NCI-H446 treated with DMSO at 0.1 percent for 48 hours (cell line): ENCODE measurements at regions not wholly inside any gene's neighbourhood (a gene's known extent, or its start where the extent isn't known, plus 50 kb on each side); places are given as distances from the start of the nearest gene placed in this dataset.

Experiments
- DNase-seq: peaks from one replicate; lab custom pipeline; 2025; lab: John Stamatoyannopoulos, UW

GRCh38 chr20:60430516-60431001 is 472.3 kb downstream of the CDH26 start:
- no peak for DNase-seq

DNA sequence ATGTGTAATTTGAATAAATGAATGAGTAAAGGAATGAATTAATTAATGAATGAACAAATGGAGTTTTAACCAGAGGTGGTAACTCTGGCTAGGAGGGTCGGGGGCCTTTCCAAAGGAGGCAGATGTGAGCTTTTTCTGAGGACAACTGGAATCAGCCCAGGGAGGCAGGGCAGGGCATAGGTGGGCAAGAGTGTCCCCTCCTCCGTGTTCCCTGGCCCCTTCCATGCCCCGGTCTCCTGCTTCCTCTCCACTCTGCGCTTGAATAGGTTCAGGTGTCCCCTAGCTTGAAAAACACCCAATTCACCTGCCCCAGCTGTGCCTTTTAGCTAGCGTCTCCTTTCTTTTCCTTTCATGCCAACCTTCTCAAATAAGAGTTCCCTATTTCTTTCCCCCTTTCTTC is 473.1 kb downstream of the CDH26 start:
- DNase-seq = no peak

DNA sequence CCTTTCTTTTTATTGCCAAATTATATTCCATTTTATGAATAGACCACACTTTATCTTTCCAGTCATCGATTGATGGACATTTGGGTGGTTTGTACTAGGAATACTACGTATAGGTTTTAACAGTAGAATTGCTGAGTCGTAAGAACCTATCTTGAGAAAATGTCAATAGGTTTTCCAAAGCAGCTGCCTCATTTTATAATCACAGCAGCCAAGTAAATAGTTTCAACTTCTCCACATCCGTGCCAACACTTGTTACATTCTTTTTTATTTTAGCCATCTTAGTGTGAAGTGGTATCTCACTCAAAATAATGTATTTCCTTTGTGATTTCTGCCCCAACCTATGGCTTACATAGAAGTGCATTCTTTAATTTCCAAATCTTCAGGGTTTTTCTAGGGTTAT is 479.2 kb downstream of the CDH26 start:
- no peak for DNase-seq

GRCh38 chr20:60446267-60447111 is 488.3 kb downstream of the CDH26 start:
- DNase-seq = no peak

DNA sequence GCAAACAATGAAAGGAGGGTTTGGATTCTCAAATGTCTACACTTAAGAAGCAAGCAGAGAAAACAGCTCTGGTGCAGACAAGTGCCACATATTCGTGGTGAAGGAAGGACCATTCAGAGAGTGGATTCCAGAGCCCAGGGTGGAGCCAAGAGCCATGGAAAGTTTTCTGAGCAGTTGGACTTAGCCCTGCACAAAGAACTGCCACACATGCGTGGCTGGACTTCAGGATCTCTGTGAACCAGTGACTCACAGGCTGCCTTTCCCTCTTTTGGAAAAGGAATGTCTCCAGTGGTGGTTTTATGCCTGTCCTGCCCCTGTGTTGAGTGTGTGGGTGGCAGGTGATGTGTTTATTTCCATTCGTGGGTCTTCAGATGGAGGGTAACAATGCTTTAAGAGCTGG is 489.5 kb downstream of the CDH26 start:
- DNase-seq = no peak

- no peak for DNase-seq
These were observed 495.4 kb downstream of the CDH26 start for GRCh38 chr20:60453388-60454246.

GRCh38 chr20:60454491-60454890 is 496.3 kb downstream of the CDH26 start:
- DNase-seq = no peak

DNA sequence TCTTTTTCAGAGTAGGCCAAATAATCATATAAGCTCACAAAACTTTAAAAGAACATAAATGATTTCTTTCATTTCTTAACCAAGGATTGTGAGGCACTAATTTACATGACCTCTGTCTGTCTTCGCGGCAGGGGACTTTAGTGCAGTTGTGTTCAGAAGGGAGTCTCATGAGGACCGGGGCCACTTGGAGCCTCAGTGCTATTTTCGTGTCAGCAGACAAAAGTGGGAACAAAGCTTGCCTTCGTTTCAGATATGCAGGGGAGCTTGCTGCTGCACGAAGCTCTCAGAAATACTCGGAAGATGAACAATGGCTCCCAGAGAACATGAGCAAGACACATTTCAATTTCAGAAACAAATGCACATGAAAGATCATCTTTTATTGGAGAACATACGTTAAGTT is 497.0 kb downstream of the CDH26 start:
- no peak for DNase-seq

DNA sequence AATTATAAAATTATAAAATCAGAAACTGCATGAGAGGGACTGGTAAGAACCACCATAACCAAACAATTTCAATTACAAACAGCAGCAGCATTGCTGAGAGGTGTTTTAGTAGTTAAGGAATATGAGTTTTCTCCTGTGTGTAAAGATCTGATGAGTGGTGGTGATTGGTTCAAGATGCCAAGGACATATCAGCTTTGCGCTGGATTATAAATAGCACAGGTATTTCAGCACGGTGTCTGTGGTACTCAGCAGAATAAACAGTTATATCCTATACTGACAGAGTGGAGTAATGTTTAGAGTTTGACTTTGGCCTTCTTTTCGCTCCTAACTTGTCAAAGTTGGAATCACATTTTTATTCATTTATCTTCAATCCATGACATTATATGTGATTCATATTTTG is 501.0 kb downstream of the CDH26 start:
- no peak for DNase-seq

DNA sequence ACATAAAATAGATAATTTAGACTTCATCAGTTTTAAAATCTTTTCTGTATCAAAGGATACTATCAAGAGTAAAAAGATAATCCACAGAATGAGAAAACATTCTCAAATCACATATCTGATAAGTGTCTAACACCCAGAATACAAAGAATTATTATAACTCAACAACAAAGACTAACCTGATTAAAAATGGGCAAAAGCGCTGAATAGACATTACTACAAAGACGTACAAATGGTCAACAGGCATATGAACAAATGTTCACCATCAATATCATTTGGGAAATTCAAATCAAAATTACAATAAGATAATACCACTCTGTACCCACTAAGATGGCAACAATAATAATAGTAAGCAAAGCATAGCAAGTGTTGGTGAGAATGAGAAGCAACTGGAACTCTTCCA is 503.8 kb downstream of the CDH26 start:
- no peak for DNase-seq

DNA sequence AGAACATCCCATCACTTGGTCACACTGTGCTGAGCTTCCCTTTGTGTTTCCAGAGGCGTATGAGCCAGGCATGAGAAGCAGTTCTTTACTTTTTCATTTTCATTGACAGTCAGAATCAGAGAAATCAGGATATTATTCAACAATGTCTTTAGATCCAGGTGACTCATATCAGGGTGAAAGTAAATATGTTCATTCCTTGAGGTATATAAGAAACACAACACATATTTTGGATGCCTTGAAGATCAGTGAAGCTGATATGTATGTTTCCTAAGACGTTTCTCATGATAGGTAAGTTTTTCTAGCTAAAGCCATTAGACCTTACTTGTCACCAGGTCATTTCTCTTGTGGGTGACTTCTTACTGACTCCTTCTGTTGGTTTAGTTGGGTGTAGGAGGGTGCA is 505.6 kb downstream of the CDH26 start:
- DNase-seq = no peak

DNA sequence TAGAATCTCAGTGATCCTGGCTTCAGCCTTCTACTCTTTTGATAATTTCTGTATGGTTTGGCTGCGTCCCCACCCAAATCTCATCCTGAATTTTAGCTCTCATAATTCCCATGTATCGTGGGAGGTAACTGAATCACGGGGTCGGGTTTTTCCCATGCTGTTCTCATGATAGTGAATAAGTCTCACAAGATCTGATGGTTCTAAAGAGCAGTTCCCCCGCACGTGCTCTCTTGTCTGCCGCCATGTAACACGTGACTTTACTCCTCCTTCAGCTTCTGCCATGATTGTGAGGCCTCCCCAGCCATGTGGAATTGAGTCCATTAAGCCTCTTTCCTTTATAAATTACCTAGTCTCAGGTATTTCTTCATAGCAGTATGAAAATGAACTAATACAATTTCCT is 507.2 kb downstream of the CDH26 start:
- DNase-seq = no peak

GRCh38 chr20:60465993-60466686 is 507.9 kb downstream of the CDH26 start:
- no peak for DNase-seq

DNA sequence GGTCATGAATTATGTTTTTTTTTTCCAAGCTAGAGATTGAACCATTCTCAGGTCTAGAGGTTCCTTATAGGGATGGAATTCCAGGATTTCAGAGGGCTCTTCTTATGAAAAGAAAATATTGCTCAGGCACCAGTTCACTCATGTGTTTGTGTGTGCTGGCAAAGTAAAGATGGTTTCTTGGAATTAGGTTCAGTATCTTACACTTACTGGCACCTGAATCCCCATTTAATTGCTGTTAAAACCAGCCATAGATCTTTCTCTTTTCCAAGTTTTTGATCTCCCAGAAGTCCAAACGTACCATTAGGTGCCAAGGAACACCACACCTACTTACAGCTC is 508.4 kb downstream of the CDH26 start:
- no peak for DNase-seq

GRCh38 chr20:60467078-60467477 is 508.9 kb downstream of the CDH26 start:
- no peak for DNase-seq

- DNase-seq = no peak
These were observed 509.5 kb downstream of the CDH26 start for GRCh38 chr20:60467771-60468170.

DNA sequence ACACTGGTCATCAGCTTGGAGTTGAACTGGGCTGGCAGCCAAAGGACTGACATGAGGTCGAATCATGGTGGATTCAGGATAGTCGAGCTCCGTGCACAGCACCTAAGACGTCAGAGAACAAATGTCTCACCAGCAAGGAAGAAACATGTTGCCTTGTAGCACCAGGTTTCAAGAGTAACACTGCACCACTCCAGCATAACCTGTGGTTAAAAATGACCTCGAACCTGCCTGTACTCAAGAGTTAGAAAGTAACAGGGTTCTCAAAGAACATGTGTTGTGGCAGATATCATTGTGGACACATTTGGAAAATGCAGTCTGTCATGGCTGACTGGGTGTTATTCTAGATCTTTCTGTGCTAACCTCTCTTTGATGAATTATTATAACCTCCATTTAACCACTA is 511.6 kb downstream of the CDH26 start:
- no peak for DNase-seq

GRCh38 chr20:60470366-60470765 is 512.1 kb downstream of the CDH26 start:
- no peak for DNase-seq

DNA sequence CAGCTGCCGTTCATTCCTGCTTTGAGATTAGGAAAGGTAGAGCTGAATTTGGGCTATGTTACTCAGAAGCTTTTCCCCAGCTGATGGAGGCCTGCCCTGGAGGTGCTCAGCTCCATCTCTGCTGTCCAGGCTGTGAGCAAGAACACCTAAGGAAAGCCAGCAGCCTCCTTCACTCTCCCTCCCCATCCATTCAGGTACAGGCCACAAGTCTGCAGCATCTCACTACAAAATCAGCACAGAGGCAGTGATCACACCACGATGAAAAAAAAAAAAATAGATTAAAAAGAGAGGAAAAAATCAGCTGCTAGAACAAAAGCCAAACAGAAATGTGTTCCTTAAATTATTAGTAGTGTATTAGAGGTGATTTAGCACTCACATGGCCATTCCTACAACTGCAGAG is 515.0 kb downstream of the CDH26 start:
- no peak for DNase-seq

GRCh38 chr20:60474385-60474910 is 516.2 kb downstream of the CDH26 start:
- no peak for DNase-seq

- DNase-seq = no peak
These were observed 517.8 kb downstream of the CDH26 start for GRCh38 chr20:60476045-60476444.

DNA sequence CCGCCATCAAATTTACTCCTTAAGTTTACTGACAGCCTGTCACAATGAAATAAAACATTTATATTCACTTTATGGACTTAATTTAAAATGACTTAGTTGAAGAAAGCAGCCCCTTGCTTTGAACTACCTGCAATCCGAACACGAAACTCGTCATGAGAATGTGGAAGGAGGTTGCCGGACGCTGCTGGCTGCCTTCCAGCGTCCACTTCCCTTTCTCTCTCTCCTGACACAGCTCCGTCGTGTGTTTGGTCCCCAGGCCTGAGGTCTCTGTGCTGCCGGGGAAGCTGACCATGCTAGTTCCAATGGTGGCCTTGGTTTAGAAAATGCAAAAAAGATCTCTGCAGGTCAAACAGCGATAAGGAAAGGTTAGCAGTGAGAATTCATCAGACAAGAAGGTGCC is 519.7 kb downstream of the CDH26 start:
- no peak for DNase-seq
